Keratinocyte (primary cell): ENCODE measurements at regions not wholly inside any gene's neighbourhood (a gene's known extent, or its start where the extent isn't known, plus 50 kb on each side); places are given as distances from the start of the nearest gene placed in this dataset.

Source experiments
- DNase-seq: peaks from one replicate; pipeline ENCODE4 v3.0.0-alpha.2; 2011; ENCODE audit warnings: low read depth, missing footprints, low spot score
- FAIRE-seq: peaks from 2 replicates; lab custom pipeline; 2011; peaks lifted over from hg19 to GRCh38; lab: Jason Lieb, UNC
- H2AFZ ChIP-seq: 2 replicates; pipeline ENCODE4 v1.6.0; 2012; ENCODE audit warnings: low read length, control low read depth, inconsistent platforms; ENCODE audit not compliant: control insufficient read depth
- H3K27ac ChIP-seq: 2 replicates; pipeline ENCODE4 v1.5.1; 2011; ENCODE audit warnings: low read length; ENCODE audit not compliant: control insufficient read depth, insufficient read depth
- H3K27me3 ChIP-seq: 3 replicates; pipeline ENCODE4 v1.6.0; 2011; ENCODE audit warnings: low read length; ENCODE audit not compliant: control insufficient read depth, insufficient read depth; ENCODE audit errors: extremely low read depth
- H3K36me3 ChIP-seq, 2 experiments: 2 replicates in 1 of 2; 3 replicates in 1 of 2; pipeline ENCODE4 v1.5.1; 2011; ENCODE audit warnings: low read length in 2 of 2, mild to moderate bottlenecking in 1 of 2; ENCODE audit not compliant: control insufficient read depth in 2 of 2, insufficient read depth in 2 of 2; ENCODE audit errors: extremely low read depth in 1 of 2
- H3K4me1 ChIP-seq: 3 replicates; pipeline ENCODE4 v1.5.1; 2011; ENCODE audit warnings: low read length; ENCODE audit not compliant: control insufficient read depth, insufficient read depth; ENCODE audit errors: extremely low read depth
- H3K4me2 ChIP-seq: 3 replicates; pipeline ENCODE4 v1.6.0; 2011; ENCODE audit warnings: low read depth, low read length; ENCODE audit not compliant: control insufficient read depth, insufficient read depth; ENCODE audit errors: extremely low read depth
- H3K4me3 ChIP-seq, 3 experiments: fragments of 200-600 bp in 1 of 3; sonication (generic) in 1 of 3; 2 replicates in 2 of 3; 3 replicates in 1 of 3; pipeline ENCODE4 v1.5.1; 2011 to 2016; ENCODE audit warnings: low read length in 3 of 3, mild to moderate bottlenecking in 3 of 3, control low read depth in 2 of 3, inconsistent platforms in 1 of 3, low read depth in 1 of 3, mixed read lengths in 1 of 3, mixed run types in 1 of 3, moderate library complexity in 1 of 3; ENCODE audit not compliant: control insufficient read depth in 2 of 3, insufficient read depth in 2 of 3; ENCODE audit errors: extremely low read depth in 1 of 3
- H3K79me2 ChIP-seq: 2 replicates; pipeline ENCODE4 v1.6.0; 2012; ENCODE audit warnings: low read length; ENCODE audit not compliant: control insufficient read depth, insufficient read depth
- H3K9ac ChIP-seq: 3 replicates; pipeline ENCODE4 v1.6.0; 2011; ENCODE audit warnings: low read length; ENCODE audit not compliant: control insufficient read depth, insufficient read depth; ENCODE audit errors: extremely low read depth
- H3K9me1 ChIP-seq: 3 replicates; pipeline ENCODE4 v1.6.0; 2011; ENCODE audit warnings: low read length; ENCODE audit not compliant: control insufficient read depth, insufficient read depth; ENCODE audit errors: extremely low read depth
- H3K9me3 ChIP-seq: 2 replicates; pipeline ENCODE4 v1.5.1; 2012; ENCODE audit warnings: low read depth, low read length; ENCODE audit not compliant: control insufficient read depth
- H4K20me1 ChIP-seq: 3 replicates; pipeline ENCODE4 v1.6.0; 2011; ENCODE audit warnings: low read length; ENCODE audit not compliant: control insufficient read depth, insufficient read depth; ENCODE audit errors: extremely low read depth
- EZH2 ChIP-seq: IDR thresholded peaks from one replicate; pipeline ENCODE4 v1.6.1; 2012; ENCODE audit warnings: inconsistent platforms, mild to moderate bottlenecking, low read length, moderate library complexity
- dilution Hi-C: fragments of 300-500 bp; cut with MboI; formaldehyde crosslinking; loops from one replicate; pipeline ENCODE4 v1.7.0; 2020; ENCODE audit warnings: low sequenced_read_pairs; ENCODE audit not compliant: extremely low pct_ligation_motif_present
- TF ChIP-seq, protein P1 (sequence below), 3 experiments: IDR thresholded peaks in 1 of 3; conservative IDR thresholded peaks in 1 of 3; optimal IDR thresholded peaks in 1 of 3; 2 replicates in 2 of 3; 3 replicates in 1 of 3; pipeline versions ENCODE3 to v1.5.1; 2011; ENCODE audit warnings: low read length in 3 of 3, mild to moderate bottlenecking in 3 of 3, moderate library complexity in 2 of 3, control low read depth in 1 of 3, inconsistent platforms in 1 of 3; ENCODE audit not compliant: insufficient read depth in 2 of 3; ENCODE audit errors: extremely low read depth in 1 of 3

DNA sequence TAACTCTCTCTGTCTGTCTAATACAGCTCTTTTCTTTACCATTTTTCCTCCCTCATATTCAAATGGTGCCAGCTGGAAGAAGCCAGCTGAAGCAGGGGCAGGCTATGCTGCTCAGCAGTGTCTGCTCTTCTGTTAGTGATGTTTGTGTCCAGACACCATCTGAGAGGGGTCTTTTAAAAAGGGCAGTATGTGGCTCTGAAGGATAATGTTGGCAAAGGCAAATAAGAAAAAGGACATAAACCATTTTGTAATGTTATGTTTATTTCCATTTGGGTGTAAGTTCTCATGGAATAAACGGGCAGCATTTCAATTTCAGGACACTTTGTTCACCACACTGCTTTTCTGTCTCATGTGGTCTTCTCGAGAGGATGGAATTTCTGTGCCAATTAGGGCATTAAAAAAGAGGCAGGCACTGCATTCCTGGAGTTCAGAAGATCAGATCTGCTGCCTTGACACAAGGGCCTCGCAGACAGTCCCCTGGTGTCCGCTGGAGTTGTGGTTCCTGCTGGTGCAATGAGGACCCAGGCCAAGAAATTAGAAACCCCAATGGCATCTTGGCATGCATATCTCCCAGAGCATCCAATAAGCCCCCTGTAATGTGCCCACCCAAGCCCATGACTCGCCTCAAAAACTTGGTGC, 109.0 kb upstream of the ELMO1 start:
- Histone ChIP-seq H3K79me2 (no peaks in the 10 kb centered on the region), H3K9me3 (no peaks in the 10 kb centered on the region), H3K9ac (no peak overlapping the region), H3K27me3 (no peaks in the 10 kb centered on the region), H2AFZ (no peak overlapping the region), H3K36me3 (no peaks in the 10 kb centered on the region), H4K20me1 (no peaks in the 10 kb centered on the region), H3K4me3 (no peak overlapping the region), H3K9me1 (no peaks in the 10 kb centered on the region), H3K4me1 (no peaks in the 10 kb centered on the region), H3K27ac (no peak overlapping the region), H3K4me2 (no peak overlapping the region)
- TF ChIP-seq, protein P1, sequence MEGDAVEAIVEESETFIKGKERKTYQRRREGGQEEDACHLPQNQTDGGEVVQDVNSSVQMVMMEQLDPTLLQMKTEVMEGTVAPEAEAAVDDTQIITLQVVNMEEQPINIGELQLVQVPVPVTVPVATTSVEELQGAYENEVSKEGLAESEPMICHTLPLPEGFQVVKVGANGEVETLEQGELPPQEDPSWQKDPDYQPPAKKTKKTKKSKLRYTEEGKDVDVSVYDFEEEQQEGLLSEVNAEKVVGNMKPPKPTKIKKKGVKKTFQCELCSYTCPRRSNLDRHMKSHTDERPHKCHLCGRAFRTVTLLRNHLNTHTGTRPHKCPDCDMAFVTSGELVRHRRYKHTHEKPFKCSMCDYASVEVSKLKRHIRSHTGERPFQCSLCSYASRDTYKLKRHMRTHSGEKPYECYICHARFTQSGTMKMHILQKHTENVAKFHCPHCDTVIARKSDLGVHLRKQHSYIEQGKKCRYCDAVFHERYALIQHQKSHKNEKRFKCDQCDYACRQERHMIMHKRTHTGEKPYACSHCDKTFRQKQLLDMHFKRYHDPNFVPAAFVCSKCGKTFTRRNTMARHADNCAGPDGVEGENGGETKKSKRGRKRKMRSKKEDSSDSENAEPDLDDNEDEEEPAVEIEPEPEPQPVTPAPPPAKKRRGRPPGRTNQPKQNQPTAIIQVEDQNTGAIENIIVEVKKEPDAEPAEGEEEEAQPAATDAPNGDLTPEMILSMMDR (optimal IDR thresholded peaks at IDR 0.05 in 1 of 3, IDR thresholded peaks at IDR 0.05 in 1 of 3, conservative IDR thresholded peaks at IDR 0.05 in 1 of 3; ENCODE audit: extremely low read depth in 1 of 3, insufficient read depth in 2 of 3, low read length in 3 of 3), result no peak
- dilution Hi-C loops, result no loop called here
- DNase-seq (no peak), FAIRE-seq (no peak)

DNA sequence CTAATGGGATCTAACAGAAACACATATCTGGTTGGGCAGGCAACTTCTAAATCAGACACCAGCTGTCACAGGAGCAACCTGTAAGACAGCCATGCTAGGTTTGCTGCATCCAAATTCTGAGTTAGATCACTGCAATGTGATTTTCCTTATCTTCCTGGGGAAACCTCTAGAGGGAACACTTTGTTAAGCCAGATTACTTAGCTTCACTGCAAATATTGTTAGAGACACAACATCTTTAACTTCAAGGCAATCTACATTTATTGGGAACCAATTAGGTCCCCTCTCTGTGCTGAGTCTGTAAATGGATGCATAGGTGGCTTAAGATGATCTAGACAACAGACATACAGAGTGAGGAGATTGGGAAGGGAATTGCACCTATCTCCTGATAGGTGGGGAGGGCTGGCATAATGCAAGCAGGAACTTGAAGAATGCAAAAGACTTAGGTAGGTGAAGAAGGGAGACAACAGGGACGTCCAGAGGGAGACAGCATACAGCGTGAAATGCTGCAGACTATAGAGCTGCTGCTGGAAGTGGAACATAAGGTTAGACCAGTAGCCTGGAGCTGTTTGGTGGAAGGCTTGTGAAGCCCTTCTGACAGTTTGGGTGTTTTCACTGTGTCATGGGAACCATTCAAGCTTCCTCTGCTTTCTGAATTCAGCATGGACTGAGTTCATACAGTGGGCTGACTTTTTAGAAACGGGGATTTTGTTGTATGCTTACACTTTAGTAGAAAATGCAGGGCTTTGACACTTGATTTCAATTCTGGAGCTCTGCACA, 109.8 kb upstream of the ELMO1 start:
- H3K4me3 ChIP-seq, result no peak overlapping the region
- DNase-seq (no peak), FAIRE-seq (no peak)
- no peak overlapping the region for H3K27ac ChIP-seq
- no peak overlapping the region for H2AFZ ChIP-seq
- no peaks in the 10 kb centered on the region for H3K27me3 ChIP-seq
- no peaks in the 10 kb centered on the region for H3K79me2 ChIP-seq
- dilution Hi-C loops, result no loop called here
- H3K9me3 ChIP-seq, result no peaks in the 10 kb centered on the region
- no peaks in the 10 kb centered on the region for H4K20me1 ChIP-seq
- no peaks in the 10 kb centered on the region for H3K9me1 ChIP-seq
- TF ChIP-seq EZH2, result no peak
- TF ChIP-seq, protein P1 (optimal IDR thresholded peaks at IDR 0.05 in 1 of 3, IDR thresholded peaks at IDR 0.05 in 1 of 3, conservative IDR thresholded peaks at IDR 0.05 in 1 of 3; ENCODE audit: extremely low read depth in 1 of 3, insufficient read depth in 2 of 3, low read length in 3 of 3), result no peak
- H3K4me2 ChIP-seq, result no peak overlapping the region
- H3K36me3 ChIP-seq, result no peaks in the 10 kb centered on the region
- H3K9ac ChIP-seq, result no peak overlapping the region
- H3K4me1 ChIP-seq, result no peaks in the 10 kb centered on the region
